ENCODE measurements at regions not wholly inside any gene's neighbourhood (a gene's known extent, or its start where the extent isn't known, plus 50 kb on each side); places are given as distances from the start of the nearest gene placed in this dataset.
"Not testable (repeated sequence)": the region's sequence is repeated elsewhere in the genome, so short reads cannot be mapped to it uniquely, and the experiment has no call there.

DNA sequence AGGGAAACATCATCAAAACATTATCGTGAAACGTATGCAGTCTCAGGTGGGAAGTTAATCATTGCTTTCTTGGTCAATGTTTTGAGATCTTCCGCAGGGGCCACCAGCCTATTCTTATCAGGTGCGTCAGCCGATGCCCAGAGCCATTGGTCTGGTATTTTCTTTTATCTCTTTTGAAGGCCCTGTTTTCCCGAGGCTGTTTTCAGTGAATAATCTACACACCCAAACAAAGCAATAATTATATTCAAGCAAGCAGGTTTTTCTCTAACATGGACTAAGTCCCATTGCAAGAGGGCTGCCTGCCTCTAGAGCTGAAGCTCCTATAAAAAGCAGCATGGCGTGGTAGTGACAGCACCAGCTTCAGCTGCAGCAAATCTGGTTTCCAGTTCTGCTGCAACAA lies 430.0 kb upstream of the ID2 start:
- DNase-seq: no peak
- no peaks in the 10 kb centered on the region for H3K9me2 ChIP-seq (replicated peaks; ENCODE audit: insufficient read depth, low read length)
- H3K79me2 ChIP-seq (ENCODE audit: low read length): no peaks in the 10 kb centered on the region
- no peak overlapping the region for H3K4me2 ChIP-seq (ENCODE audit: low read depth, low read length)
- H3K9ac ChIP-seq (ENCODE audit: low read length): no peak overlapping the region
- H3K27me3 ChIP-seq (replicated peaks; ENCODE audit: insufficient read depth, low read length): no peaks in the 10 kb centered on the region
- no peak overlapping the region for H3K27ac ChIP-seq (ENCODE audit: low read length)
- H3K4me3 ChIP-seq (ENCODE audit: low read length): no peak overlapping the region
- no peaks in the 10 kb centered on the region for H3F3A ChIP-seq (ENCODE audit: insufficient read depth, low read length)
- TF ChIP-seq EZH2phosphoT487 (IDR thresholded peaks at IDR 0.05; ENCODE audit: low read length): no peak
- no peak for TF ChIP-seq EZH2 (optimal IDR thresholded peaks at IDR 0.05; ENCODE audit: low read depth, low read length)
- H3K4me1 ChIP-seq (ENCODE audit: low read length): no peaks in the 10 kb centered on the region
- H3K36me3 ChIP-seq (replicated peaks; ENCODE audit: insufficient read depth, low read length): no peaks in the 10 kb centered on the region
- H2AFZ ChIP-seq (ENCODE audit: low read length): no peak overlapping the region
- H3K9me3 ChIP-seq (replicated peaks; ENCODE audit: insufficient read depth, low read length): no peaks in the 10 kb centered on the region
- H4K20me1 ChIP-seq (ENCODE audit: insufficient read depth, low read length): no peaks in the 10 kb centered on the region

DNA sequence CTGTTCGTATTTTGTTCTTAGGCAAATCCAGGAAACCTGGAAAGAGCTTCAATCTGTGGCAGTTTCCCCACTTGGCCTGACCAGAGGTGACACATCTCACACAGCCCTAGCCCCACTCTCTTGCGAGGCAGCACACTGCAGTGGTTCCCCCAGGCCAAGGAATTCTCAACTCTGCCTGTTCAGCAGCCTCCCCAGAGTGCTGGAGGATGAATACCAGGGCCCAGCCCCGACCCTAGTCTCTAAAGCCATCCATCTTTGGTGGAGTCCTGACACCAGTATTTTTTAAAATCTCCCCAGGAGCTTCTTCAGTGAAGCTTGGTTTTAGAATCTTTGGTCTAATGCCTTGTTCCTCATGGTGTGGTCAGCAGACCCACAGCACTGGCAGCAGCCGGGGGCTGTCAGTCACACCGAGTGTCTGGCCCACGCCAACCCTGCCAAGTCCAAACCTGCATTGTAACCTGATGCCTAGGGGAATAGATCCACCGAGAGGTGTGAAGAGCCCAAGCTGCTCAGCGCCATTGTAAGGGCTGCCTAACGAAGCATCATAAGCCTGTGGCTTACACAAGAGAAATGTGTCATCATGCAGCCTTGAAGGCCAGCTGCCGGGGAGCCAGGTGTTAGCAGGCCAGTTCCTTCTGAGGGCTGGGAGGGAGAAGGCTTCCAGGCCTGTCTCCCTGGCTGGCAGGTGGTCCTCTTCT lies 428.7 kb upstream of the ID2 start:
- no peaks in the 10 kb centered on the region for H3K4me1 ChIP-seq (ENCODE audit: low read length)
- H3K27ac ChIP-seq (ENCODE audit: low read length): no peak overlapping the region
- no peak overlapping the region for H3K4me3 ChIP-seq (ENCODE audit: low read length)
- no peaks in the 10 kb centered on the region for H3K79me2 ChIP-seq (ENCODE audit: low read length)
- H3K36me3 ChIP-seq (replicated peaks; ENCODE audit: insufficient read depth, low read length): no peaks in the 10 kb centered on the region
- no peak overlapping the region for H3K9ac ChIP-seq (ENCODE audit: low read length)
- DNase-seq: no peak
- no peaks in the 10 kb centered on the region for H3F3A ChIP-seq (ENCODE audit: insufficient read depth, low read length)
- TF ChIP-seq CTCF (IDR thresholded peaks at IDR 0.05; ENCODE audit: low read length) (no peak), EZH2 (optimal IDR thresholded peaks at IDR 0.05; ENCODE audit: low read depth, low read length) (no peak), EZH2phosphoT487 (IDR thresholded peaks at IDR 0.05; ENCODE audit: low read length) (no peak)
- no peaks in the 10 kb centered on the region for H3K27me3 ChIP-seq (replicated peaks; ENCODE audit: insufficient read depth, low read length)
- no peaks in the 10 kb centered on the region for H3K9me2 ChIP-seq (replicated peaks; ENCODE audit: insufficient read depth, low read length)
- H2AFZ ChIP-seq (ENCODE audit: low read length): no peak overlapping the region
- no peak overlapping the region for H3K4me2 ChIP-seq (ENCODE audit: low read depth, low read length)
- no peaks in the 10 kb centered on the region for H3K9me3 ChIP-seq (replicated peaks; ENCODE audit: insufficient read depth, low read length)
- H4K20me1 ChIP-seq (ENCODE audit: insufficient read depth, low read length): no peaks in the 10 kb centered on the region

DNA sequence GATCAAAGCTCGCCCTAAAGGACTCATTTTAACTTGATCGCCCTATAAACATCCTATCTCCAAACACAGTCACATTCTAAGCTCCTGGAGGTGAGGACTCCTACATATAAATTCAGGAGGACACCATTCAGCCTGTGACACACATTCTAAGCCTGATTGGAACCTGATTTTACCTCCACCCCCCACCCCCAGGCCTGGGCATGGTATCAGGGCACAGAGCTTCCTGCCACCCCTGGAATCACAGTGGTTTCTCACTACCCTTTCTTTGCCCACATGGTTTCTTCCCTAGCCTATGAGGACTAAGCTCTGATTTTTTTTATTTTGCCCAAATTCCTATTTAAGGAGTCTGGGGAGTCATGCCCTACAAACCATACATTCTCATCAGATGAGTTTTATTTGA lies 428.1 kb upstream of the ID2 start:
- Histone ChIP-seq H3K27me3 (replicated peaks; ENCODE audit: insufficient read depth, low read length) (no peaks in the 10 kb centered on the region), H3K27ac (ENCODE audit: low read length) (no peak overlapping the region), H3K4me2 (ENCODE audit: low read depth, low read length) (no peak overlapping the region), H3K9me2 (replicated peaks; ENCODE audit: insufficient read depth, low read length) (no peaks in the 10 kb centered on the region), H3K79me2 (ENCODE audit: low read length) (no peaks in the 10 kb centered on the region), H3K9ac (ENCODE audit: low read length) (no peak overlapping the region), H3K4me3 (ENCODE audit: low read length) (no peak overlapping the region), H3K9me3 (replicated peaks; ENCODE audit: insufficient read depth, low read length) (no peaks in the 10 kb centered on the region), H2AFZ (ENCODE audit: low read length) (no peak overlapping the region), H3F3A (ENCODE audit: insufficient read depth, low read length) (no peaks in the 10 kb centered on the region), H3K36me3 (replicated peaks; ENCODE audit: insufficient read depth, low read length) (no peaks in the 10 kb centered on the region), H3K4me1 (ENCODE audit: low read length) (no peaks in the 10 kb centered on the region), H4K20me1 (ENCODE audit: insufficient read depth, low read length) (no peaks in the 10 kb centered on the region)
- no peak for TF ChIP-seq CTCF (IDR thresholded peaks at IDR 0.05; ENCODE audit: low read length)
- no peak for TF ChIP-seq EZH2 (optimal IDR thresholded peaks at IDR 0.05; ENCODE audit: low read depth, low read length)
- no peak for TF ChIP-seq EZH2phosphoT487 (IDR thresholded peaks at IDR 0.05; ENCODE audit: low read length)
- no peak for DNase-seq

DNA sequence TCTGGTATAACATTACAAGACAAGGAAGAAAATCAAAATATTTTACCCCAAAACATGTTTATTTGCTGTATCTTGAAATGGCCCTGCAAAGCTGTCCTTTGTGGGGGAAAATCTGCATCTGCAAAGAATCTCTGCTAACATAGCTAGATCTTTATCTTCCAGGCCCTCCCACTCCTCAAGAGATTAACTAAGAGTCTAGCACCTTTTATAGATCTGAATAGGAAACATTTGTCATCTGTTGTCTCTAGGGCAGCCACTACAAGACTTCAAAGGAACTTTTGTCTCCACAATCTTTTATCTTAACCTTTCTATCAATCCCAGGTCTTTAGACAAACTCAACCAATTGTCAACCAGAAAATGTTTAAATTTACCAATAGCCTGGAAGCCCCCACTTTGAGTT lies 427.6 kb upstream of the ID2 start:
- H3K9me3 ChIP-seq (replicated peaks; ENCODE audit: insufficient read depth, low read length); H3K9ac ChIP-seq (ENCODE audit: low read length); DNase-seq; H3K4me1 ChIP-seq (ENCODE audit: low read length); H3K36me3 ChIP-seq (replicated peaks; ENCODE audit: insufficient read depth, low read length); H3K27ac ChIP-seq (ENCODE audit: low read length); H3K27me3 ChIP-seq (replicated peaks; ENCODE audit: insufficient read depth, low read length); H3K4me2 ChIP-seq (ENCODE audit: low read depth, low read length); H3K79me2 ChIP-seq (ENCODE audit: low read length); H2AFZ ChIP-seq (ENCODE audit: low read length); H3K9me2 ChIP-seq (replicated peaks; ENCODE audit: insufficient read depth, low read length); H4K20me1 ChIP-seq (ENCODE audit: insufficient read depth, low read length); H3K4me3 ChIP-seq (ENCODE audit: low read length); H3F3A ChIP-seq (ENCODE audit: insufficient read depth, low read length): not testable (repeated sequence)
